GM12878 (cell line): ENCODE measurements at regions not wholly inside any gene's neighbourhood (a gene's known extent, or its start where the extent isn't known, plus 50 kb on each side); places are given as distances from the start of the nearest gene placed in this dataset.
A peak's percentile ranks its signal among the peaks of the same experiment; 100 is the strongest.

Experiments used
- ATAC-seq: fragments of 200-7000 bp; cut with Tn5 transposase; 3 replicates; pipeline ENCODE4 v1.9.1; 2020; ENCODE audit warnings: mild to moderate bottlenecking, moderate library complexity
- BruUV-seq: library from RNA; stranded (reverse); fragments of 400-500 nt; replicated peaks from 2 replicates; lab custom pipeline; 2021; lab: Mats Ljungman, UMichigan
- CTCF ChIA-PET: fragments of 300-600 bp; sonication (Branson Sonifier 250); formaldehyde crosslinking; extraction: SDS; loops from one replicate; lab custom pipeline; 2021; ENCODE audit warnings: inconsistent platforms; lab: Yijun Ruan, JAX
- POLR2A ChIA-PET: fragments of 350-600 bp; formaldehyde crosslinking; extraction: SDS; loops from one replicate; lab custom pipeline; 2021; ENCODE audit warnings: inconsistent platforms; lab: Charles Lee
- RAD21 ChIA-PET: fragments of 300-600 bp; sonication (Branson Sonifier 250); formaldehyde crosslinking; loops from one replicate; lab custom pipeline; 2023; ENCODE audit warnings: antibody characterized with exemption; ENCODE audit not compliant: unreplicated experiment; lab: Charles Lee
- SMC1A ChIA-PET: fragments of 300-600 bp; sonication (Branson Sonifier 250); formaldehyde crosslinking; loops from one replicate; lab custom pipeline; 2023; ENCODE audit not compliant: unreplicated experiment, uncharacterized antibody; lab: Charles Lee
- DNase-seq: peaks from one replicate; pipeline ENCODE4 v3.0.0-alpha.2; 2011; ENCODE audit warnings: low read depth, low spot score
- FAIRE-seq: peaks from 3 replicates; lab custom pipeline; 2011; peaks lifted over from hg19 to GRCh38; lab: Jason Lieb, UNC
- H2AFZ ChIP-seq: 2 replicates; pipeline ENCODE4 v1.6.0; 2011; ENCODE audit warnings: low read depth, low read length, control low read depth; ENCODE audit not compliant: control insufficient read depth
- H3K27ac ChIP-seq: 2 replicates; pipeline ENCODE4 v1.5.1; 2011; ENCODE audit warnings: control low read depth; ENCODE audit not compliant: control insufficient read depth, insufficient read depth
- H3K27me3 ChIP-seq, 2 experiments: replicated peaks in 1 of 2; 2 replicates each; pipeline versions ENCODE4 v1.6.0 to v1.6.1; 2011; ENCODE audit warnings: low read length in 1 of 2; ENCODE audit not compliant: control insufficient read depth in 2 of 2, insufficient read depth in 2 of 2
- H3K36me3 ChIP-seq, 2 experiments: 2 replicates each; pipeline ENCODE4 v1.5.1; 2011; ENCODE audit warnings: low read length in 1 of 2; ENCODE audit not compliant: control insufficient read depth in 2 of 2, insufficient read depth in 2 of 2
- H3K4me1 ChIP-seq: 2 replicates; pipeline ENCODE4 v1.6.1; 2011; ENCODE audit warnings: mild to moderate bottlenecking, low read length, moderate library complexity, mixed read lengths; ENCODE audit not compliant: control insufficient read depth, insufficient read depth
- H3K4me2 ChIP-seq: 2 replicates; pipeline ENCODE4 v1.6.0; 2011; ENCODE audit warnings: control low read depth; ENCODE audit not compliant: control insufficient read depth, insufficient read depth
- H3K4me3 ChIP-seq: fragments of 200-600 bp; sonication (generic); 2 replicates; pipeline ENCODE4 v1.5.1; 2016
- H3K79me2 ChIP-seq: 2 replicates; pipeline ENCODE4 v1.6.0; 2011; ENCODE audit warnings: low read length; ENCODE audit not compliant: control insufficient read depth, insufficient read depth
- H3K9ac ChIP-seq: 2 replicates; pipeline ENCODE4 v1.8.0; 2011; ENCODE audit warnings: low read length, control low read depth, mixed read lengths; ENCODE audit not compliant: control insufficient read depth, insufficient read depth
- H3K9me3 ChIP-seq: replicated peaks from 3 replicates; pipeline ENCODE4 v1.5.1; 2011; ENCODE audit warnings: mild to moderate bottlenecking, low read length; ENCODE audit not compliant: control insufficient read depth, insufficient read depth
- H4K20me1 ChIP-seq: 2 replicates; pipeline ENCODE4 v1.6.0; 2011; ENCODE audit not compliant: control insufficient read depth, insufficient read depth
- ASH2L ChIP-seq: fragments of 300-600, 200-600 bp; sonication (generic); IDR thresholded peaks from 2 replicates; pipeline ENCODE4 v1.6.1; 2017; ENCODE audit warnings: low read depth, mild to moderate bottlenecking, borderline replicate concordance
- EGR1 ChIP-seq, 2 experiments: IDR thresholded peaks; 1 replicate in 1 of 2; 2 replicates in 1 of 2; pipeline ENCODE4 v1.6.1; 2011 to 2012; ENCODE audit warnings: low read depth in 2 of 2, low read length in 2 of 2, borderline replicate concordance in 1 of 2, mild to moderate bottlenecking in 1 of 2, moderate library complexity in 1 of 2
- IKZF1 ChIP-seq: fragments of 450-650 bp; conservative IDR thresholded peaks from 2 replicates; pipeline ENCODE4 v1.6.1; 2017; ENCODE audit warnings: antibody characterized with exemption, mild to moderate bottlenecking
- IKZF2 ChIP-seq, 2 experiments: fragments of 450-650 bp; IDR thresholded peaks; 2 replicates each; pipeline ENCODE4 v1.6.1; 2017; ENCODE audit warnings: mild to moderate bottlenecking in 2 of 2, moderate library complexity in 2 of 2
- JUNB ChIP-seq: IDR thresholded peaks from 2 replicates; pipeline ENCODE4 v1.6.1; 2016; ENCODE audit warnings: antibody characterized with exemption, mild to moderate bottlenecking
- KLF5 ChIP-seq: fragments of 450-650 bp; IDR thresholded peaks from 2 replicates; pipeline ENCODE4 v1.6.1; 2014; ENCODE audit warnings: mild to moderate bottlenecking; ENCODE audit not compliant: partially characterized antibody
- MEF2A ChIP-seq: IDR thresholded peaks from 2 replicates; pipeline ENCODE4 v1.6.1; 2011; ENCODE audit warnings: low read depth, mild to moderate bottlenecking, low read length, moderate library complexity; ENCODE audit not compliant: insufficient read depth
- POU2F2 ChIP-seq: IDR thresholded peaks from 3 replicates; pipeline ENCODE4 v1.6.1; 2011; ENCODE audit warnings: low read depth, mild to moderate bottlenecking, low read length, borderline replicate concordance
- RELA ChIP-seq: fragments of 450-650 bp; IDR thresholded peaks from 2 replicates; pipeline ENCODE4 v1.8.0; 2014; ENCODE audit warnings: borderline replicate concordance; ENCODE audit not compliant: partially characterized antibody
- SMARCA5 ChIP-seq: fragments of 450-650 bp; IDR thresholded peaks from 2 replicates; pipeline ENCODE4 v1.6.1; 2017; ENCODE audit warnings: mild to moderate bottlenecking
- SP1 ChIP-seq: IDR thresholded peaks from one replicate; pipeline ENCODE4 v1.6.1; 2011; ENCODE audit warnings: low read depth, low read length
- SPI1 ChIP-seq: IDR thresholded peaks from 2 replicates; pipeline ENCODE4 v1.6.1; 2011; ENCODE audit warnings: low read depth, mild to moderate bottlenecking, low read length, moderate library complexity, borderline replicate concordance; ENCODE audit not compliant: insufficient read depth
- YY1 ChIP-seq: IDR thresholded peaks from 2 replicates; pipeline ENCODE4 v1.6.1; 2011; ENCODE audit warnings: low read depth, mild to moderate bottlenecking, low read length
- ZNF24 ChIP-seq: fragments of 450-650 bp; IDR thresholded peaks from 2 replicates; pipeline ENCODE4 v1.6.1; 2017; ENCODE audit warnings: antibody characterized with exemption, mild to moderate bottlenecking
- ZNF384 ChIP-seq: IDR thresholded peaks from 2 replicates; pipeline ENCODE4 v1.6.1; 2012; ENCODE audit warnings: low read depth, mild to moderate bottlenecking, low read length, improper control_type of control experiment, borderline replicate concordance
- WGBS: methylation state at CpG from one replicate; pipeline ENCODE4 v1.1.6; 2016; ENCODE audit warnings: low lambda C conversion rate; ENCODE audit not compliant: insufficient replicate concordance, insufficient coverage; ENCODE audit errors: missing lambda C conversion rate; 5-methylcytosine and 5-hydroxymethylcytosine counted together
- in situ Hi-C: fragments of 300-500 bp; cut with MboI; formaldehyde crosslinking; loops from 9 replicates; pipeline ENCODE4 v1.14.3; 2018; ENCODE audit warnings: mixed read lengths
- intact Hi-C: fragments of 100-400 bp; cut with micrococcal nuclease; formaldehyde crosslinking; loops from one replicate; pipeline ENCODE4 v1.14.2; 2022; ENCODE audit not compliant: unreplicated experiment
- TF ChIP-seq, protein P1 (sequence below): fragments of 450-650 bp; formaldehyde crosslinking; IDR thresholded peaks from 2 replicates; pipeline ENCODE4 v1.5.0; 2022; ENCODE audit warnings: mild to moderate bottlenecking, missing genetic modification characterization
- TF ChIP-seq, protein P2 (sequence below): fragments of 450-650 bp; IDR thresholded peaks from 2 replicates; pipeline ENCODE4 v1.6.1; 2017; ENCODE audit warnings: mild to moderate bottlenecking, low read depth, inconsistent platforms; ENCODE audit not compliant: poor library complexity, severe bottlenecking

DNA sequence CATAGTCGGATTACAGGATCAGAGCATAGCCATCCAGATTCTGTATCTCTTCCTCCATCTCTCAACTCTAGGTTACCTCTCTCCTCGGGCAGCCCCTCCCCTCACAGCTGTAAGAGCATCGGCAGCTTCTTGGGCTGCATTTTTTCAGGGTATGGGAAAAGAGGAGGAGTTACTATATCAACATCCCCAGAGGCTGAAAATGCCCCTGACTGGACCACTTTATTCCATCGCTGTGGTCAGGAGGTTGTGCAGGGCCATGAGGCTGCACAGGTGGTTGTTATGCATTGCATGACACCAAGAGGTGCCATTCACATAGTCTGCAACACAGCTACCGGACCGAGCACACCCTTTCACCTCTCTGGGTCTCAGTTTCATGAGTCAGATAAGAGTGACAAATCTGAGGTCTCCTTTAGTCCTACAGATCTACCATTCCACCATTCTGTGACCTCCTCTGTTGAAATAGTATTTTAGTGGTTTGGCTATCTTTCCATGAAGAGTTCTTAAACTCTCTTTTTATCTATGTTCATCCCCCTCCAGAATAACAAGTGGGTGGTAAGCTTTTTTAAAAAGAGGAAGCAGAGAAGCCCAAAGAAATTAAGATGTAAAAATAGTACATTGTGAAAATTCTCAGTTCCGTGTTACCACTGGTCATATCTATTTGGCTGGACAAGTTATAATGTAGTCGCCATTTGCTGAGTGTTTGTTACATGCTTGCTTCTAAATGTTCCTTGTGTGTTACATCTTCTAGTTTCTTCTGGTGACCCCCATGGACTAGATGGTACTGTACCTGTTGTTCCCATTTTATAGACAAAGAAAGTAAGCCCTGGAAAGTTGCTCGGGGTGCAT is 56.6 kb upstream of the SLC1A4 start:
- 2% methylated on average over 9 of the region's 9 CpGs for WGBS
- no peak overlapping the region for H2AFZ ChIP-seq
- CTCF ChIA-PET = interaction anchor here (1.0 to 20.4 kb wide), 10 partner anchors 10 to 132 kb away, joined by 3 to 413 read pairs (median 4); partner anchors contain the start of gene CEP68
- H3K36me3 ChIP-seq = peaks cover 0 to under 1% of the 10 kb centered on the region in 2 experiments; a peak in 3 of 4 replicates
- peak overlapping the region; percentile 96 for H3K4me3 ChIP-seq
- FAIRE-seq (peak; percentile 76), DNase-seq (peak; percentile 98), ATAC-seq (peak; percentile 81)
- peak overlapping the region; percentile 97 for H3K9ac ChIP-seq
- BruUV-seq = TSS peak; percentile 81
- no peaks in the 10 kb centered on the region for H3K27me3 ChIP-seq
- RAD21 ChIA-PET = interaction anchor here (0.8 to 13.8 kb wide), 18 partner anchors 10 to 604 kb away, joined by 3 to 389 read pairs (median 6); partner anchors contain the start of genes AFTPH, CEP68 and SLC1A4
- no peaks in the 10 kb centered on the region; the same call in 1 of the 2 replicates for H4K20me1 ChIP-seq
- H3K27ac ChIP-seq = peak overlapping the region; percentile 95
- H3K9me3 ChIP-seq = peaks cover 13% of the 10 kb centered on the region
- peaks cover 28% of the 10 kb centered on the region for H3K4me1 ChIP-seq
- POLR2A ChIA-PET = interaction anchor here (0.6 to 19.2 kb wide), 11 partner anchors 11 to 475 kb away, joined by 3 to 377 read pairs (median 5); partner anchors contain the start of genes ACTR2 and SLC1A4
- in situ Hi-C loops = loop anchor here (10.0 kb wide), 1 partner anchor 52 kb away; the partner anchor contains the start of gene SLC1A4
- SMC1A ChIA-PET = interaction anchor here (0.7 to 13.7 kb wide), 20 partner anchors 10 to 410 kb away, joined by 3 to 395 read pairs (median 3); partner anchors contain the start of gene CEP68
- H3K79me2 ChIP-seq = peaks cover 91% of the 10 kb centered on the region
- intact Hi-C loops = loop anchor here (1.0 to 10.0 kb wide), 7 partner anchors 15 to 462 kb away; partner anchors contain the start of genes ACTR2 and RAB1A
- H3K4me2 ChIP-seq = peak overlapping the region; percentile 82
- TF ChIP-seq ZNF384 = peak; percentile 7; the same call in 1 of the 2 replicates
- TF ChIP-seq, protein P1, sequence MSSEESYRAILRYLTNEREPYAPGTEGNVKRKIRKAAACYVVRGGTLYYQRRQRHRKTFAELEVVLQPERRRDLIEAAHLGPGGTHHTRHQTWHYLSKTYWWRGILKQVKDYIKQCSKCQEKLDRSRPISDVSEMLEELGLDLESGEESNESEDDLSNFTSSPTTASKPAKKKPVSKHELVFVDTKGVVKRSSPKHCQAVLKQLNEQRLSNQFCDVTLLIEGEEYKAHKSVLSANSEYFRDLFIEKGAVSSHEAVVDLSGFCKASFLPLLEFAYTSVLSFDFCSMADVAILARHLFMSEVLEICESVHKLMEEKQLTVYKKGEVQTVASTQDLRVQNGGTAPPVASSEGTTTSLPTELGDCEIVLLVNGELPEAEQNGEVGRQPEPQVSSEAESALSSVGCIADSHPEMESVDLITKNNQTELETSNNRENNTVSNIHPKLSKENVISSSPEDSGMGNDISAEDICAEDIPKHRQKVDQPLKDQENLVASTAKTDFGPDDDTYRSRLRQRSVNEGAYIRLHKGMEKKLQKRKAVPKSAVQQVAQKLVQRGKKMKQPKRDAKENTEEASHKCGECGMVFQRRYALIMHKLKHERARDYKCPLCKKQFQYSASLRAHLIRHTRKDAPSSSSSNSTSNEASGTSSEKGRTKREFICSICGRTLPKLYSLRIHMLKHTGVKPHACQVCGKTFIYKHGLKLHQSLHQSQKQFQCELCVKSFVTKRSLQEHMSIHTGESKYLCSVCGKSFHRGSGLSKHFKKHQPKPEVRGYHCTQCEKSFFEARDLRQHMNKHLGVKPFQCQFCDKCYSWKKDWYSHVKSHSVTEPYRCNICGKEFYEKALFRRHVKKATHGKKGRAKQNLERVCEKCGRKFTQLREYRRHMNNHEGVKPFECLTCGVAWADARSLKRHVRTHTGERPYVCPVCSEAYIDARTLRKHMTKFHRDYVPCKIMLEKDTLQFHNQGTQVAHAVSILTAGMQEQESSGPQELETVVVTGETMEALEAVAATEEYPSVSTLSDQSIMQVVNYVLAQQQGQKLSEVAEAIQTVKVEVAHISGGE (CRISPR knock-in tag) = no peak
- TF ChIP-seq KLF5 = no peak
- TF ChIP-seq POU2F2 = peak; percentile 91; the same call in 2 of the 3 replicates
- peak; percentile 89 to 95 for TF ChIP-seq IKZF2 (IDR thresholded peaks at IDR 0.05)
- peak; percentile 63 for TF ChIP-seq SP1
- peak; percentile 77 for TF ChIP-seq YY1
- 0 out of 3 replicates have a peak, but pooled peaks of 1 of the 2 experiments have one; percentile 20 for TF ChIP-seq EGR1 (IDR thresholded peaks at IDR 0.05; ENCODE audit: borderline replicate concordance in 1 of 2, low read depth in 2 of 2, low read length in 2 of 2)
- TF ChIP-seq MEF2A = peak; percentile 97
- TF ChIP-seq ASH2L = peak; percentile 77; the same call in 1 of the 2 replicates
- TF ChIP-seq SPI1 = peak; percentile 98
- TF ChIP-seq IKZF1 = peak; percentile 95
- TF ChIP-seq, protein P2, sequence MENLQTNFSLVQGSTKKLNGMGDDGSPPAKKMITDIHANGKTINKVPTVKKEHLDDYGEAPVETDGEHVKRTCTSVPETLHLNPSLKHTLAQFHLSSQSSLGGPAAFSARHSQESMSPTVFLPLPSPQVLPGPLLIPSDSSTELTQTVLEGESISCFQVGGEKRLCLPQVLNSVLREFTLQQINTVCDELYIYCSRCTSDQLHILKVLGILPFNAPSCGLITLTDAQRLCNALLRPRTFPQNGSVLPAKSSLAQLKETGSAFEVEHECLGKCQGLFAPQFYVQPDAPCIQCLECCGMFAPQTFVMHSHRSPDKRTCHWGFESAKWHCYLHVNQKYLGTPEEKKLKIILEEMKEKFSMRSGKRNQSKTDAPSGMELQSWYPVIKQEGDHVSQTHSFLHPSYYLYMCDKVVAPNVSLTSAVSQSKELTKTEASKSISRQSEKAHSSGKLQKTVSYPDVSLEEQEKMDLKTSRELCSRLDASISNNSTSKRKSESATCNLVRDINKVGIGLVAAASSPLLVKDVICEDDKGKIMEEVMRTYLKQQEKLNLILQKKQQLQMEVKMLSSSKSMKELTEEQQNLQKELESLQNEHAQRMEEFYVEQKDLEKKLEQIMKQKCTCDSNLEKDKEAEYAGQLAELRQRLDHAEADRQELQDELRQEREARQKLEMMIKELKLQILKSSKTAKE = peak; percentile 81
- no peak for TF ChIP-seq RELA
- TF ChIP-seq SMARCA5 = peak; percentile 98
- TF ChIP-seq ZNF24 = peak; percentile 31; the same call in 1 of the 2 replicates
- no peak for TF ChIP-seq JUNB
